Body of pancreas (tissue), 4 donors: ENCODE measurements at regions not wholly inside any gene's neighbourhood (a gene's known extent, or its start where the extent isn't known, plus 50 kb on each side); places are given as distances from the start of the nearest gene placed in this dataset.
A peak's percentile ranks its signal among the peaks of the same experiment; 100 is the strongest.

Experiments used
- ATAC-seq: fragments of 150-250 bp; one replicate; pipeline ENCODE4 v1.9.1; 2016
- DNase-seq, 4 donors: peaks; one replicate each; pipeline ENCODE4 v3.0.0-alpha.2; 2019
- H3K27ac ChIP-seq, 4 donors: fragments of 200-600 bp; sonication (generic); 1 replicate in 3 of 4; 2 replicates in 1 of 4; pipeline versions ENCODE4 v1.5.1 to v1.6.1; 2016 to 2019; ENCODE audit warnings: mild to moderate bottlenecking in 1 of 4, mixed read lengths in 1 of 4, moderate library complexity in 1 of 4
- H3K27me3 ChIP-seq, 2 donors: fragments of 200-600 bp; sonication (generic); one replicate each; pipeline ENCODE4 v1.6.0; 2016; ENCODE audit warnings: mild to moderate bottlenecking in 1 of 2
- H3K36me3 ChIP-seq, 2 donors: fragments of 200-600 bp; sonication (generic); replicated peaks in 1 of 2; 2 replicates each; pipeline ENCODE4 v1.5.1; 2016; ENCODE audit warnings: low read depth in 2 of 2; ENCODE audit not compliant: insufficient read depth in 1 of 2
- H3K4me1 ChIP-seq: fragments of 200-600 bp; sonication (generic); one replicate; pipeline ENCODE4 v1.6.0; 2016
- H3K4me3 ChIP-seq, 2 donors: fragments of 200-600 bp; sonication (generic); 1 replicate in 1 of 2; 2 replicates in 1 of 2; pipeline ENCODE4 v1.5.1; 2016 to 2019
- H3K9me3 ChIP-seq, 3 donors: fragments of 200-600 bp; sonication (generic); 1 replicate in 2 of 3; 2 replicates in 1 of 3; pipeline ENCODE4 v1.5.1; 2016
- CTCF ChIP-seq, 7 experiments: fragments of 450-650 bp in 4 of 7; fragments of 200-600 bp in 3 of 7; sonication (generic) in 3 of 7; IDR thresholded peaks; one replicate each; pipeline ENCODE4 v1.5.1; 2016 to 2019; ENCODE audit warnings: antibody characterized with exemption in 7 of 7
- POLR2A ChIP-seq, 3 donors: fragments of 450-650 bp; IDR thresholded peaks; one replicate each; pipeline ENCODE4 v1.6.1; 2016; ENCODE audit warnings: antibody characterized with exemption in 3 of 3, mild to moderate bottlenecking in 2 of 3
- WGBS, 2 donors: methylation state at CpG; one replicate each; pipeline ENCODE4 v1.1.5; 2017; 5-methylcytosine and 5-hydroxymethylcytosine counted together
- intact Hi-C: fragments of 100-400 bp; cut with DNase I; formaldehyde crosslinking; loops from one replicate; pipeline ENCODE4 v1.15.1; 2023

GRCh38 chr4:84091266-84091665, 407.8 kb downstream of the NKX6-1 start:
- H3K9me3 ChIP-seq: no peaks in the 10 kb centered on the region
- no peak for TF ChIP-seq POLR2A (IDR thresholded peaks at IDR 0.05)
- intact Hi-C loops: no loop called here

GRCh38 chr4:84089652-84090437, 409.2 kb downstream of the NKX6-1 start:
- 54 to 63% methylated on average over 5 of the region's 5 CpGs for WGBS, 2 donors
- Histone ChIP-seq H3K36me3 (no peaks in the 10 kb centered on the region), H3K4me3 (no peak overlapping the region), H3K27ac (no peak overlapping the region), H3K9me3 (no peaks in the 10 kb centered on the region), H3K4me1 (no peaks in the 10 kb centered on the region), H3K27me3 (no peaks in the 10 kb centered on the region)
- TF ChIP-seq POLR2A (IDR thresholded peaks at IDR 0.05) (no peak), CTCF (IDR thresholded peaks at IDR 0.05) (no peak)
- ATAC-seq (no peak), DNase-seq (no peak)
- intact Hi-C loops: no loop called here

More at GRCh38 chr4:84091266-84091665, 407.8 kb downstream of the NKX6-1 start:
- Histone ChIP-seq H3K36me3 (no peaks in the 10 kb centered on the region), H3K27me3 (no peaks in the 10 kb centered on the region), H3K27ac (no peak overlapping the region), H3K4me1 (no peaks in the 10 kb centered on the region), H3K4me3 (no peak overlapping the region)
- 13 to 25% methylated on average over 2 of the region's 2 CpGs for WGBS, 2 donors
- DNase-seq (no peak), ATAC-seq (no peak)

- intact Hi-C loops: no loop called here
- DNase-seq (no peak), ATAC-seq (no peak)
- Histone ChIP-seq H3K27ac (no peak overlapping the region), H3K9me3 (no peaks in the 10 kb centered on the region), H3K4me3 (no peak overlapping the region), H3K36me3 (no peaks in the 10 kb centered on the region), H3K27me3 (no peaks in the 10 kb centered on the region), H3K4me1 (no peaks in the 10 kb centered on the region)
- TF ChIP-seq POLR2A (IDR thresholded peaks at IDR 0.05): no peak
- TF ChIP-seq CTCF (IDR thresholded peaks at IDR 0.05): no peak
- WGBS, 2 donors: 68 to 72% methylated on average over 4 of the region's 4 CpGs
Observed at GRCh38 chr4:84085986-84086385, 413.1 kb downstream of the NKX6-1 start.

GRCh38 chr4:84070289-84070688, 428.8 kb downstream of the NKX6-1 start:
- H3K27me3 ChIP-seq: no peaks in the 10 kb centered on the region
- H3K4me1 ChIP-seq: no peaks in the 10 kb centered on the region
- H3K9me3 ChIP-seq: no peaks in the 10 kb centered on the region
- H3K4me3 ChIP-seq: no peak overlapping the region
- intact Hi-C loops: no loop called here
- TF ChIP-seq CTCF (IDR thresholded peaks at IDR 0.05) (no peak), POLR2A (IDR thresholded peaks at IDR 0.05) (no peak)
- H3K36me3 ChIP-seq: no peaks in the 10 kb centered on the region
- WGBS, 2 donors: 37 to 38% methylated on average over 11 of the region's 11 CpGs
- DNase-seq (no peak), ATAC-seq (no peak)
- no peak overlapping the region for H3K27ac ChIP-seq

- TF ChIP-seq CTCF (IDR thresholded peaks at IDR 0.05): no peak
- Histone ChIP-seq H3K4me3 (no peak overlapping the region), H3K4me1 (no peaks in the 10 kb centered on the region), H3K9me3 (no peaks in the 10 kb centered on the region), H3K36me3 (no peaks in the 10 kb centered on the region), H3K27me3 (no peaks in the 10 kb centered on the region), H3K27ac (no peak overlapping the region)
- peak; percentile 59 for ATAC-seq
- 19 to 26% methylated on average over 5 of the region's 5 CpGs for WGBS, 2 donors
- DNase-seq: peak in 2 of 4 donors; percentile 7 to 11
- intact Hi-C loops: no loop called here
Observed at GRCh38 chr4:84063619-84064018, 435.5 kb downstream of the NKX6-1 start.
